Panc1 (cell line): ENCODE measurements at regions not wholly inside any gene's neighbourhood (a gene's known extent, or its start where the extent isn't known, plus 50 kb on each side); places are given as distances from the start of the nearest gene placed in this dataset.

ENCODE experiments used
- ATAC-seq: fragments of 200-7000 bp; cut with Tn5 transposase; 2 replicates; pipeline ENCODE4 v1.9.1; 2020; ENCODE audit warnings: mild to moderate bottlenecking, moderate library complexity
- BruUV-seq: library from RNA; stranded (reverse); fragments of 400-500 nt; replicated peaks from 2 replicates; lab custom pipeline; 2021; lab: Mats Ljungman, UMichigan
- CTCF ChIA-PET: fragments of 300-600 bp; sonication (Branson Sonifier 250); formaldehyde crosslinking; loops from one replicate; lab custom pipeline; 2022; ENCODE audit warnings: antibody characterized with exemption; lab: Charles Lee
- POLR2A ChIA-PET: fragments of 300-600 bp; sonication (Branson Sonifier 250); formaldehyde crosslinking; loops from one replicate; lab custom pipeline; 2022; ENCODE audit warnings: antibody characterized with exemption; lab: Charles Lee
- DNase-seq: peaks from one replicate; pipeline ENCODE4 v3.0.0-alpha.2; 2010; ENCODE audit warnings: low read depth, low spot score
- H3K27ac ChIP-seq: 2 replicates; pipeline ENCODE4 v1.5.1; 2011; ENCODE audit warnings: mild to moderate bottlenecking, low read length, inconsistent platforms
- H3K27me3 ChIP-seq: fragments of 200-500 bp; sonication (Bioruptor generic); 2 replicates; pipeline ENCODE4 v1.6.0; 2014; ENCODE audit warnings: low read length, inconsistent platforms; ENCODE audit not compliant: control insufficient read depth, insufficient read depth
- H3K36me3 ChIP-seq: fragments of 200-500 bp; sonication (Bioruptor generic); 2 replicates; pipeline ENCODE4 v1.5.1; 2014; ENCODE audit warnings: inconsistent platforms, mild to moderate bottlenecking, low read length, moderate library complexity; ENCODE audit not compliant: control insufficient read depth, insufficient read depth
- H3K4me1 ChIP-seq: 2 replicates; pipeline ENCODE4 v1.5.1; 2011; ENCODE audit warnings: inconsistent platforms, mild to moderate bottlenecking, low read length, moderate library complexity; ENCODE audit not compliant: control insufficient read depth, insufficient read depth
- H3K4me3 ChIP-seq, 2 experiments: 2 replicates each; pipeline ENCODE4 v1.5.1; 2011 to 2012; ENCODE audit warnings: low read depth in 2 of 2, low read length in 2 of 2, mild to moderate bottlenecking in 2 of 2, inconsistent platforms in 1 of 2, moderate library complexity in 1 of 2
- H3K9me3 ChIP-seq: fragments of 200-500 bp; sonication (Bioruptor generic); 2 replicates; pipeline ENCODE4 v1.5.1; 2014; ENCODE audit warnings: low read depth, mild to moderate bottlenecking, inconsistent platforms, low read length, moderate library complexity; ENCODE audit not compliant: control insufficient read depth, insufficient read depth
- CTCF ChIP-seq: fragments of 450-650 bp; IDR thresholded peaks from 2 replicates; pipeline ENCODE4 v1.5.1; 2017; ENCODE audit warnings: mild to moderate bottlenecking
- POLR2AphosphoS5 ChIP-seq: IDR thresholded peaks from 2 replicates; pipeline ENCODE4 v1.6.1; 2012; ENCODE audit warnings: mild to moderate bottlenecking, low read depth, low read length, moderate library complexity
- REST ChIP-seq, 2 experiments: IDR thresholded peaks; 2 replicates each; pipeline ENCODE4 v1.6.1; 2011 to 2012; ENCODE audit warnings: low read depth in 2 of 2, control low read depth in 1 of 2, low read length in 1 of 2, mild to moderate bottlenecking in 1 of 2, moderate library complexity in 1 of 2; ENCODE audit not compliant: insufficient read depth in 1 of 2
- SIN3A ChIP-seq: IDR thresholded peaks from 2 replicates; pipeline ENCODE4 v1.6.1; 2012; ENCODE audit warnings: low read depth, mild to moderate bottlenecking, low read length, moderate library complexity, borderline replicate concordance; ENCODE audit not compliant: insufficient read depth
- TCF7L2 ChIP-seq: IDR thresholded peaks from 2 replicates; pipeline ENCODE4 v1.6.1; 2011; ENCODE audit warnings: mild to moderate bottlenecking, low read depth, low read length, inconsistent platforms
- in situ Hi-C: cut with HindIII; loops from 2 replicates; pipeline ENCODE4 v1.10.0; 2016; ENCODE audit warnings: low sequenced_read_pairs, low pct_unique_long_range_greater_than_20kb
- intact Hi-C: fragments of 100-400 bp; cut with micrococcal nuclease; formaldehyde crosslinking; loops from one replicate; pipeline ENCODE4 v1.10.0; 2022; ENCODE audit not compliant: unreplicated experiment

- Histone ChIP-seq H3K27ac (no peak overlapping the region), H3K27me3 (no peaks in the 10 kb centered on the region), H3K4me3 (no peak overlapping the region), H3K9me3 (no peaks in the 10 kb centered on the region), H3K36me3 (no peaks in the 10 kb centered on the region), H3K4me1 (peaks cover 48% of the 10 kb centered on the region)
- TF ChIP-seq POLR2AphosphoS5 (no peak), REST (IDR thresholded peaks at IDR 0.05; ENCODE audit: insufficient read depth in 1 of 2, low read depth in 2 of 2, low read length in 1 of 2) (no peak), SIN3A (no peak), TCF7L2 (no peak), CTCF (no peak)
- DNase-seq (no peak), ATAC-seq (no peak)
- no TSS peak for BruUV-seq
- in situ Hi-C loops = no loop called here
- intact Hi-C loops = no loop called here
- ChIA-PET POLR2A (no interaction called here), CTCF (no interaction called here)
Observed at GRCh38 chr15:79172032-79172481, 81.5 kb upstream of the RASGRF1 start.

- peaks cover 48% of the 10 kb centered on the region for H3K4me1 ChIP-seq
- intact Hi-C loops = no loop called here
- no peaks in the 10 kb centered on the region for H3K27me3 ChIP-seq
- no peak overlapping the region for H3K4me3 ChIP-seq
- DNase-seq (no peak), ATAC-seq (no peak)
- peak overlapping the region; percentile 53; the same call in 1 of the 2 replicates for H3K27ac ChIP-seq
- ChIA-PET CTCF (no interaction called here), POLR2A (no interaction called here)
- no peaks in the 10 kb centered on the region for H3K36me3 ChIP-seq
- BruUV-seq = no TSS peak
- in situ Hi-C loops = no loop called here
- no peaks in the 10 kb centered on the region for H3K9me3 ChIP-seq
- TF ChIP-seq REST (IDR thresholded peaks at IDR 0.05; ENCODE audit: insufficient read depth in 1 of 2, low read depth in 2 of 2, low read length in 1 of 2) = no peak
Observed at GRCh38 chr15:79171320-79172031, 80.9 kb upstream of the RASGRF1 start.
